ENCODE measurements at regions not wholly inside any gene's neighbourhood (a gene's known extent, or its start where the extent isn't known, plus 50 kb on each side); places are given as distances from the start of the nearest gene placed in this dataset.

- Histone ChIP-seq H3K4me1 (ENCODE audit: control insufficient read depth in 3 of 3, insufficient read depth in 3 of 3, low read length in 3 of 3) (no peaks in the 10 kb centered on the region), H3K27me3 (ENCODE audit: control insufficient read depth in 3 of 3, insufficient read depth in 3 of 3, low read length in 3 of 3) (no peaks in the 10 kb centered on the region), H3K4me3 (ENCODE audit: low read length in 3 of 3) (no peak overlapping the region), H3K36me3 (ENCODE audit: control insufficient read depth in 3 of 3, insufficient read depth in 3 of 3, low read length in 3 of 3) (no peaks in the 10 kb centered on the region), H3K9ac (ENCODE audit: low read depth in 1 of 3, low read length in 3 of 3) (no peak overlapping the region), H3K9me3 (ENCODE audit: control insufficient read depth in 3 of 3, low read length in 3 of 3) (no peaks in the 10 kb centered on the region), H3K27ac (ENCODE audit: low read depth, low read length) (no peak overlapping the region)
Measured at GRCh38 chr9:80928697-80929096, 760.6 kb downstream of the TLE1 start.

GRCh38 chr9:80926611-80927010 lies 762.7 kb downstream of the TLE1 start:
- Histone ChIP-seq H3K4me3 (ENCODE audit: low read length in 3 of 3) (no peak overlapping the region), H3K36me3 (ENCODE audit: control insufficient read depth in 3 of 3, insufficient read depth in 3 of 3, low read length in 3 of 3) (no peaks in the 10 kb centered on the region), H3K4me1 (ENCODE audit: control insufficient read depth in 3 of 3, insufficient read depth in 3 of 3, low read length in 3 of 3) (no peaks in the 10 kb centered on the region), H3K27me3 (ENCODE audit: control insufficient read depth in 3 of 3, insufficient read depth in 3 of 3, low read length in 3 of 3) (no peaks in the 10 kb centered on the region), H3K9ac (ENCODE audit: low read depth in 1 of 3, low read length in 3 of 3) (no peak overlapping the region), H3K9me3 (ENCODE audit: control insufficient read depth in 3 of 3, low read length in 3 of 3) (no peaks in the 10 kb centered on the region), H3K27ac (ENCODE audit: low read depth, low read length) (no peak overlapping the region)

GRCh38 chr9:80922544-80922943 lies 766.8 kb downstream of the TLE1 start:
- no peak overlapping the region for H3K4me3 ChIP-seq (ENCODE audit: low read length in 3 of 3)
- H3K27me3 ChIP-seq (ENCODE audit: control insufficient read depth in 3 of 3, insufficient read depth in 3 of 3, low read length in 3 of 3): no peaks in the 10 kb centered on the region
- H3K36me3 ChIP-seq (ENCODE audit: control insufficient read depth in 3 of 3, insufficient read depth in 3 of 3, low read length in 3 of 3): no peaks in the 10 kb centered on the region
- no peaks in the 10 kb centered on the region for H3K9me3 ChIP-seq (ENCODE audit: control insufficient read depth in 3 of 3, low read length in 3 of 3)
- no peaks in the 10 kb centered on the region for H3K4me1 ChIP-seq (ENCODE audit: control insufficient read depth in 3 of 3, insufficient read depth in 3 of 3, low read length in 3 of 3)
- H3K9ac ChIP-seq (ENCODE audit: low read depth in 1 of 3, low read length in 3 of 3): no peak overlapping the region
- H3K27ac ChIP-seq (ENCODE audit: low read depth, low read length): no peak overlapping the region

- Histone ChIP-seq H3K4me1 (ENCODE audit: control insufficient read depth in 3 of 3, insufficient read depth in 3 of 3, low read length in 3 of 3) (no peaks in the 10 kb centered on the region), H3K27me3 (ENCODE audit: control insufficient read depth in 3 of 3, insufficient read depth in 3 of 3, low read length in 3 of 3) (no peaks in the 10 kb centered on the region), H3K27ac (ENCODE audit: low read depth, low read length) (no peak overlapping the region), H3K9me3 (ENCODE audit: control insufficient read depth in 3 of 3, low read length in 3 of 3) (no peaks in the 10 kb centered on the region), H3K36me3 (ENCODE audit: control insufficient read depth in 3 of 3, insufficient read depth in 3 of 3, low read length in 3 of 3) (no peaks in the 10 kb centered on the region), H3K9ac (ENCODE audit: low read depth in 1 of 3, low read length in 3 of 3) (no peak overlapping the region), H3K4me3 (ENCODE audit: low read length in 3 of 3) (no peak overlapping the region)
Measured at GRCh38 chr9:80906728-80907127, 782.6 kb downstream of the TLE1 start.

GRCh38 chr9:80899208-80899607 lies 790.1 kb downstream of the TLE1 start:
- Histone ChIP-seq H3K27ac (ENCODE audit: low read depth, low read length) (no peak overlapping the region), H3K4me1 (ENCODE audit: control insufficient read depth in 3 of 3, insufficient read depth in 3 of 3, low read length in 3 of 3) (no peaks in the 10 kb centered on the region), H3K27me3 (ENCODE audit: control insufficient read depth in 3 of 3, insufficient read depth in 3 of 3, low read length in 3 of 3) (no peaks in the 10 kb centered on the region), H3K4me3 (ENCODE audit: low read length in 3 of 3) (no peak overlapping the region), H3K9me3 (ENCODE audit: control insufficient read depth in 3 of 3, low read length in 3 of 3) (peaks cover 0 to 4% (median 0%) of the 10 kb centered on the region in 3 donors), H3K36me3 (ENCODE audit: control insufficient read depth in 3 of 3, insufficient read depth in 3 of 3, low read length in 3 of 3) (no peaks in the 10 kb centered on the region), H3K9ac (ENCODE audit: low read depth in 1 of 3, low read length in 3 of 3) (no peak overlapping the region)

GRCh38 chr9:80893190-80893589 lies 796.2 kb downstream of the TLE1 start:
- Histone ChIP-seq H3K36me3 (ENCODE audit: control insufficient read depth in 3 of 3, insufficient read depth in 3 of 3, low read length in 3 of 3) (no peaks in the 10 kb centered on the region), H3K4me1 (ENCODE audit: control insufficient read depth in 3 of 3, insufficient read depth in 3 of 3, low read length in 3 of 3) (no peaks in the 10 kb centered on the region), H3K27me3 (ENCODE audit: control insufficient read depth in 3 of 3, insufficient read depth in 3 of 3, low read length in 3 of 3) (no peaks in the 10 kb centered on the region), H3K4me3 (ENCODE audit: low read length in 3 of 3) (no peak overlapping the region), H3K9me3 (ENCODE audit: control insufficient read depth in 3 of 3, low read length in 3 of 3) (peaks cover 0 to 4% (median 0%) of the 10 kb centered on the region in 3 donors), H3K9ac (ENCODE audit: low read depth in 1 of 3, low read length in 3 of 3) (no peak overlapping the region), H3K27ac (ENCODE audit: low read depth, low read length) (no peak overlapping the region)

- peaks cover 0 to 4% (median 0%) of the 10 kb centered on the region in 3 donors for H3K9me3 ChIP-seq (ENCODE audit: control insufficient read depth in 3 of 3, low read length in 3 of 3)
- no peak overlapping the region for H3K4me3 ChIP-seq (ENCODE audit: low read length in 3 of 3)
- H3K27ac ChIP-seq (ENCODE audit: low read depth, low read length): no peak overlapping the region
- no peaks in the 10 kb centered on the region for H3K4me1 ChIP-seq (ENCODE audit: control insufficient read depth in 3 of 3, insufficient read depth in 3 of 3, low read length in 3 of 3)
- H3K27me3 ChIP-seq (ENCODE audit: control insufficient read depth in 3 of 3, insufficient read depth in 3 of 3, low read length in 3 of 3): no peaks in the 10 kb centered on the region
- no peak overlapping the region for H3K9ac ChIP-seq (ENCODE audit: low read depth in 1 of 3, low read length in 3 of 3)
- H3K36me3 ChIP-seq (ENCODE audit: control insufficient read depth in 3 of 3, insufficient read depth in 3 of 3, low read length in 3 of 3): no peaks in the 10 kb centered on the region
Measured at GRCh38 chr9:80892703-80893102, 796.6 kb downstream of the TLE1 start.

GRCh38 chr9:80890124-80890523 lies 799.2 kb downstream of the TLE1 start:
- Histone ChIP-seq H3K9me3 (ENCODE audit: control insufficient read depth in 3 of 3, low read length in 3 of 3) (peaks cover 0 to 3% (median 0%) of the 10 kb centered on the region in 3 donors), H3K36me3 (ENCODE audit: control insufficient read depth in 3 of 3, insufficient read depth in 3 of 3, low read length in 3 of 3) (no peaks in the 10 kb centered on the region), H3K27me3 (ENCODE audit: control insufficient read depth in 3 of 3, insufficient read depth in 3 of 3, low read length in 3 of 3) (no peaks in the 10 kb centered on the region), H3K4me3 (ENCODE audit: low read length in 3 of 3) (no peak overlapping the region), H3K27ac (ENCODE audit: low read depth, low read length) (no peak overlapping the region), H3K9ac (ENCODE audit: low read depth in 1 of 3, low read length in 3 of 3) (no peak overlapping the region), H3K4me1 (ENCODE audit: control insufficient read depth in 3 of 3, insufficient read depth in 3 of 3, low read length in 3 of 3) (no peaks in the 10 kb centered on the region)

- Histone ChIP-seq H3K9me3 (ENCODE audit: control insufficient read depth in 3 of 3, low read length in 3 of 3) (no peaks in the 10 kb centered on the region), H3K27me3 (ENCODE audit: control insufficient read depth in 3 of 3, insufficient read depth in 3 of 3, low read length in 3 of 3) (no peaks in the 10 kb centered on the region), H3K36me3 (ENCODE audit: control insufficient read depth in 3 of 3, insufficient read depth in 3 of 3, low read length in 3 of 3) (no peaks in the 10 kb centered on the region), H3K9ac (ENCODE audit: low read depth in 1 of 3, low read length in 3 of 3) (no peak overlapping the region), H3K4me1 (ENCODE audit: control insufficient read depth in 3 of 3, insufficient read depth in 3 of 3, low read length in 3 of 3) (no peaks in the 10 kb centered on the region), H3K27ac (ENCODE audit: low read depth, low read length) (no peak overlapping the region), H3K4me3 (ENCODE audit: low read length in 3 of 3) (no peak overlapping the region)
Measured at GRCh38 chr9:80885894-80886293, 803.5 kb downstream of the TLE1 start.

GRCh38 chr9:80883826-80884579 lies 805.3 kb downstream of the TLE1 start:
- Histone ChIP-seq H3K27me3 (ENCODE audit: control insufficient read depth in 3 of 3, insufficient read depth in 3 of 3, low read length in 3 of 3) (no peaks in the 10 kb centered on the region), H3K9me3 (ENCODE audit: control insufficient read depth in 3 of 3, low read length in 3 of 3) (no peaks in the 10 kb centered on the region), H3K27ac (ENCODE audit: low read depth, low read length) (no peak overlapping the region), H3K36me3 (ENCODE audit: control insufficient read depth in 3 of 3, insufficient read depth in 3 of 3, low read length in 3 of 3) (no peaks in the 10 kb centered on the region), H3K4me1 (ENCODE audit: control insufficient read depth in 3 of 3, insufficient read depth in 3 of 3, low read length in 3 of 3) (no peaks in the 10 kb centered on the region), H3K9ac (ENCODE audit: low read depth in 1 of 3, low read length in 3 of 3) (no peak overlapping the region), H3K4me3 (ENCODE audit: low read length in 3 of 3) (no peak overlapping the region)
